GM19035 (cell line): ENCODE measurements at regions not wholly inside any gene's neighbourhood (a gene's known extent, or its start where the extent isn't known, plus 50 kb on each side); places are given as distances from the start of the nearest gene placed in this dataset.
"Not testable (repeated sequence)": the region's sequence is repeated elsewhere in the genome, so short reads cannot be mapped to it uniquely, and the experiment has no call there.

ENCODE experiments used
- ATAC-seq: cut with Tn5 transposase; IDR thresholded peaks from one replicate; pipeline ENCODE4 v1.9.1; 2021; ENCODE audit not compliant: unreplicated experiment

GRCh38 chr9:15047028-15047551, 136.9 kb upstream of the FREM1 start:
- no peak for ATAC-seq

GRCh38 chr9:15033316-15033715, 123.1 kb upstream of the FREM1 start:
- no peak for ATAC-seq

GRCh38 chr9:15032860-15033259, 122.6 kb upstream of the FREM1 start:
- no peak for ATAC-seq

GRCh38 chr9:15021146-15021545, 110.9 kb upstream of the FREM1 start:
- no peak for ATAC-seq

- ATAC-seq, result no peak
Observed at GRCh38 chr9:15018096-15018637, 107.9 kb upstream of the FREM1 start.

- no peak for ATAC-seq
Observed at GRCh38 chr9:15010581-15010980, 100.4 kb upstream of the FREM1 start.

- ATAC-seq, result no peak
Observed at GRCh38 chr9:15007698-15008097, 97.5 kb upstream of the FREM1 start.

GRCh38 chr9:14994738-14995137, 84.5 kb upstream of the FREM1 start:
- no peak for ATAC-seq

GRCh38 chr9:14993901-14994554, 83.8 kb upstream of the FREM1 start:
- no peak for ATAC-seq

- no peak for ATAC-seq
Observed at GRCh38 chr9:14993061-14993800, 83.0 kb upstream of the FREM1 start.

- ATAC-seq, result no peak
Observed at GRCh38 chr9:14992516-14992915, 82.3 kb upstream of the FREM1 start.

GRCh38 chr9:14992081-14992480, 81.9 kb upstream of the FREM1 start:
- no peak for ATAC-seq

- not testable (repeated sequence) for ATAC-seq
Observed at GRCh38 chr9:14990647-14991046, 80.4 kb upstream of the FREM1 start.

- ATAC-seq, result no peak
Observed at GRCh38 chr9:14989811-14990210, 79.6 kb upstream of the FREM1 start.

- ATAC-seq, result not testable (repeated sequence)
Observed at GRCh38 chr9:14989336-14989735, 79.1 kb upstream of the FREM1 start.

- ATAC-seq, result peak; percentile 63
Observed at GRCh38 chr9:14987858-14988257, 77.6 kb upstream of the FREM1 start.

GRCh38 chr9:14985419-14985818, 75.2 kb upstream of the FREM1 start:
- no peak for ATAC-seq

- ATAC-seq, result no peak
Observed at GRCh38 chr9:14983599-14983998, 73.4 kb upstream of the FREM1 start.

- no peak for ATAC-seq
Observed at GRCh38 chr9:14981291-14981950, 71.2 kb upstream of the FREM1 start.

GRCh38 chr9:14978022-14979000, 68.1 kb upstream of the FREM1 start:
- no peak for ATAC-seq
